GM20000 (cell line): ENCODE measurements at regions not wholly inside any gene's neighbourhood (a gene's known extent, or its start where the extent isn't known, plus 50 kb on each side); places are given as distances from the start of the nearest gene placed in this dataset.
A peak's percentile ranks its signal among the peaks of the same experiment; 100 is the strongest.

Experiments
- DNase-seq: peaks from one replicate; pipeline ENCODE4 v3.0.0; 2012; ENCODE audit warnings: low spot score
- TF ChIP-seq, protein P1 (sequence below): IDR thresholded peaks from 2 replicates; pipeline ENCODE4 v1.5.1; 2012; ENCODE audit warnings: mild to moderate bottlenecking, control low read depth; ENCODE audit errors: extremely low read depth, missing control alignments

DNA sequence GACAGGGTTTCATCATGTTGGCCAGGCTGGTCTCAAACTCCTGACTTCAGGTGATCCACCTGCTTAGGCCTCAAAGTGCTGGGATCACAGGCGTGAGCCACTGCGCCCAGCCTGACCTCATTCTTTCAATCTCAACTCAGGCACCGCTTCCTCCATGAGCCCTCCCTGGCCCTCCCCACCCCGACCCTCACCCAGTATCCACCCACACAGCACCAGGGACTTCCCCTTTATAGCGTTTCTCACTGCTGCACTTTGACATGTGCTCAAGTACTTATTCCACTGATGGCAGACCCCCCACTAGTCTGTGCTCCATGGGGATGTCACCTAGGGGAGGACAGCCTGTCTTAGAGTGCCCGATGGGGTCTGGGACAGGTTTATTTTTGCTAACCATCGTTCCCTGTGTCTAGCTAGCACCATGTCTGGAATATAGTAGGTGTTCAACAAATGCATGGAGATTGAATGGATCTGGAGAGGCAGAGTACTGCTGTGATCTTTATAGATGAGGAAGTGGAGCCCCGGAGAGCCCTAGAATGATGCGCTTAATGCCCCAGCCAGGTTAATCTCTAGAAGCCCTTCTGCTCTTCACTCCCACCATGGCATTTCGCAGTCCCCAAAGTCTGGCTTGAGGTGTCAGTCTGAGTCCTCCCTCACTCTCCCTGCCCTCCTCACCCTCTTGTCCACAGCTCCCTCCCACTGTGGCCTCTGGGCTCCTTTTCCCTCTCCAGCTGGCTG lies 258.8 kb downstream of the RPS24 start:
- no peak for DNase-seq

DNA sequence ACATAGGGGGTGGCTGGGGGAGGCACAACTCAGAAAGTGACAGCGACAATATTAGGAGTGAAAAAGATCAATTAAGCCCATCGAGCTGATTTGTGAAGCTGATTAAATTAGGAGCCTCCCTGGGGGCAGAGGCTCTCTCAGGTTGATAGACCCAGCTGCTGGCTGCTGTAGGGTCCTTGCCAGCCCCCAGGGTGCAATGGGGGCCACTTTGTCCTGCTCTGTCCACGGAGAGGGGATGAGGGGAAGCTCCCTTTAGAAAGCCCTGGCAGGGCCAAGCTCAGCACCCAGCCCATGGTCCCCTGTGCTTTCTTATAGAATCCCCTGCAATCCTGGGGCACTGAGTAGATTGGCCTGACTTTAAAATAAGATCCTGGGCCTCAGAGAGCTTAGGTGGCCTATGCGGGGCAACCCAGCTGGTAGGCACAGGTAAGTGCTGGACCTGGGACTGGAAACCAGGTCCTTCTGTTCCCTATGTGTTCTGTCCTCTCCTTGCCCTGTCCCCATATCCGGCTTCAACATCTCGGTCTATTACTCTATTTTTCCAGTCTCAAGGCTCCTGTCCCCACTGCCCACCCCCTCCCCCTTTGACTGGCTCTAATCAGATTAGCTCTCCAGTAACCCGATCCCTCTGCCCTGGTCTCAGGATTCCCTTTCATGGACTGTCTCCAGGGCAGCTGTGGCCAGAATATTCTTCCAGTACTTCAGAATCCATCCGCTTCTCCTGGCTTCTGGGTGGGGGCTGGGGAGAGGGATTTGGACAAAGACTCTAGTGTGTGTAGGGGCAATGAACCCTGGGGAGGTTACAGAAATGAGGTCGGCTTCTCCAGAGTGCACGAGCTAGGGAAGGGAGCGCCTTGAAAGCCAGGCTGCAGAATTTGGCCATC lies 259.6 kb downstream of the RPS24 start:
- TF ChIP-seq, protein P1, sequence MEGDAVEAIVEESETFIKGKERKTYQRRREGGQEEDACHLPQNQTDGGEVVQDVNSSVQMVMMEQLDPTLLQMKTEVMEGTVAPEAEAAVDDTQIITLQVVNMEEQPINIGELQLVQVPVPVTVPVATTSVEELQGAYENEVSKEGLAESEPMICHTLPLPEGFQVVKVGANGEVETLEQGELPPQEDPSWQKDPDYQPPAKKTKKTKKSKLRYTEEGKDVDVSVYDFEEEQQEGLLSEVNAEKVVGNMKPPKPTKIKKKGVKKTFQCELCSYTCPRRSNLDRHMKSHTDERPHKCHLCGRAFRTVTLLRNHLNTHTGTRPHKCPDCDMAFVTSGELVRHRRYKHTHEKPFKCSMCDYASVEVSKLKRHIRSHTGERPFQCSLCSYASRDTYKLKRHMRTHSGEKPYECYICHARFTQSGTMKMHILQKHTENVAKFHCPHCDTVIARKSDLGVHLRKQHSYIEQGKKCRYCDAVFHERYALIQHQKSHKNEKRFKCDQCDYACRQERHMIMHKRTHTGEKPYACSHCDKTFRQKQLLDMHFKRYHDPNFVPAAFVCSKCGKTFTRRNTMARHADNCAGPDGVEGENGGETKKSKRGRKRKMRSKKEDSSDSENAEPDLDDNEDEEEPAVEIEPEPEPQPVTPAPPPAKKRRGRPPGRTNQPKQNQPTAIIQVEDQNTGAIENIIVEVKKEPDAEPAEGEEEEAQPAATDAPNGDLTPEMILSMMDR = no peak

More for the DNA sequence above, 258.8 kb downstream of the RPS24 start:
- TF ChIP-seq, protein P1 = no peak

DNA sequence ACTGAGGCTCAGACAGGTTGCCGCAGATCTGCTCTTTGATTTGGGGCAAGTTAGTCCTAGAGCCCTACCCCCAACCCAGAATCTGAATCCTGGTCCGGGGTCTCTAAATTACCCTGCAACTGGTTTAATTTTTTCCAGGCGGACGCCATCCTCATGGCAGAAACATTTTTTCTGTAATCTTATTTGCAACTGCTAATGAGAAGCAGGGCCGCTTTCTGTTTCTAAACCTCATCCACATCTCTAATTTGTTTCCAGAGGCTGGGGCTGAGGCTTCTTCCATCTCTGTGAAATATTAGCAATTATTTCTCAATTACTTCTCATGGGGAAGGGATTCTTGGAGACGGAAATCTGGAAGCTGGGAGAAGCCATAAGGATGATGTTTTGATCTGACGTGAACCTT lies 261.6 kb downstream of the RPS24 start:
- TF ChIP-seq, protein P1 = no peak
- no peak for DNase-seq

More for the DNA sequence above, 259.6 kb downstream of the RPS24 start:
- no peak for DNase-seq

DNA sequence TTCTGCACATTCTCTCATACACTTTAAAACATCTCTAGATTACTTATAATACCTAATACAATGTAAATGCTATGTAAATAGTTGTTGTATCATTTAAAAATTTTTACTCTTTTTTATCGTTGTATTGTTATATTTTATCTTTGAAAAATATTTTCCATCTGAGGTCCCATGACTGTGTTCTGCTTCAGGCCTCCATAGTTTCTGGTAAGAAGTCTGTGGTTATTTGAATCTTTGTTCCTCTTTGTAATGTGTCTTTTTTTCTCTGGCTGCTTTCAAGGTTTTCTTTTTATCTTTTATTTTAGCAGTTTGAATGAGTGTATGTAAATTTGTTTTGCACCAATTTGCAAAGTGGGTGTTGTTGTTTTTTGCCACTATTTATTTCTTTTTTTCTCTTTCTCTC lies 263.1 kb downstream of the RPS24 start:
- no peak for DNase-seq
- TF ChIP-seq, protein P1 = no peak

DNA sequence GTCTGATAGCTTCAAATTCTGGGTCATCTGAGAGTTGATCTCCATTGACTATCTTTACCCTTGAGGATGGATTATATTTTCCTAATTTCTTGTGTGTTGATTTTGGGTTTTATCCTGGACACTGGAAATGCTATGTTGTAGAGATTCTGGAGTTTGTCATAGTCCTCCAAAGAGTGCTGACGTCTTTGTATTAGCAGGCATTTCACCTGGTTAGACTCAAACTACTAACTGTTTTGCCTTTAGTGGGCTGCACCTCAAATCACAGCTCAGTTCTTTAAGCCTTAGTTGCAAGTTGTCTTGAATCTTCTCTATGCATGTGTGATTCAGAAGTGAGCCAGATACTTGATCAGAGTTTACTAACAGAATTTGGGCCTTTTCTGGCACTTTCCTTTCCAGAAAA lies 264.3 kb downstream of the RPS24 start:
- TF ChIP-seq, protein P1 = no peak
- DNase-seq = no peak

DNA sequence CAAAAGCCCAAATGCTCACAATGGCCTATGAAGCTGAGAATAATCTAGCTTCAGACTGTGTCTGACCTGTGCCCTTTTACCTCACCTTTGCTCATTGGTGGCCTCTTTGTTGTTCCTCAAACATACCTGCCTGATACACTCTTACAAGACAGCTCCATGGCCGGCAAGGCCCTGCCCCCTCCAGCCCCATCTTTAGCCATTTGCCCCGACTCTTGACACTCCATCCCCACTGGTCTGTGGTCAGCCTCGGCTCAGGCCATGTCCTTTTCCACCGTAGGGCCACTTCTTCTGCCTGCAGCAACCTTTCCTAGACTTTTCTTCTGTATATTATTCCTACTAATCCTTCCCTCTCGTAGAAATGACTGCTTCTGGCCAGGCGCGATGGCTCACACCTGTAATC lies 265.2 kb downstream of the RPS24 start:
- TF ChIP-seq, protein P1 = no peak
- DNase-seq = no peak

DNA sequence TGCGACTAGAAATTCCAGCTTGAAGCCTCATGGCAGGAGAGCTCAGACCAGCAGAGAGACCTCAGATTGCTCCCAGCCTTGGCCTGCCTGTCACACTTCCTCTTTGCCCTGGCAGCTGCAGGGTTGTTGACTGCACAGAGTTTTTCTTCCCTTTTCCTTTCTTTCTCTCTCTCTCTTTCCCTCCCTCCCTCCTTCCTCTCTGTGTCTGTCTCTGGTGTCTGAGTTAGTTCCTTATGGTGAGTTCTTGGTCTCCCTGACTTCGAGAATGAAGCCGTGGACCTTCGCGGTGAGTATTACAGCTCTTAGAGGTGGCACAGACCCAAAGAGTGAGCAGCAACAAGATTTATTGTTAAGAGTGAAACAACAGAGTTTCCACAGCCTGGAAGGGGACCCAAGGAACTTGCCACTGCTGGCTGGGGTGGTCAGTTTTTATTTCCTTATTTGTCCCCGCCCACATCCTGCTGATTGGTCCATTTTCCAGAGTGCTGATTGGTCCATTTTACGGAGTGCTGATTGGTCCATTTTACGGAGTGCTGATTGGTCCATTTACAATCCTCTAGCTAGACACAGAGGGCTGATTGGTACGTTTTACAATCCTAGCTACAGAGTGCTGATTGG lies 266.3 kb downstream of the RPS24 start:
- TF ChIP-seq, protein P1 = no peak
- DNase-seq = peak; percentile 19
